GM12891 (cell line): ENCODE measurements at regions not wholly inside any gene's neighbourhood (a gene's known extent, or its start where the extent isn't known, plus 50 kb on each side); places are given as distances from the start of the nearest gene placed in this dataset.
A peak's percentile ranks its signal among the peaks of the same experiment; 100 is the strongest.

ENCODE experiments used
- DNase-seq: peaks from one replicate; pipeline ENCODE4 v3.0.0; 2011; ENCODE audit warnings: low spot score; ENCODE audit not compliant: insufficient read length
- FAIRE-seq: peaks from 2 replicates; lab custom pipeline; 2011; peaks lifted over from hg19 to GRCh38; lab: Jason Lieb, UNC
- PAX5 ChIP-seq: IDR thresholded peaks from 2 replicates; pipeline ENCODE4 v1.6.1; 2011; ENCODE audit warnings: low read length, moderate library complexity, mild to moderate bottlenecking; ENCODE audit not compliant: insufficient read depth, severe bottlenecking
- POLR2A ChIP-seq: IDR thresholded peaks from 2 replicates; pipeline ENCODE4 v1.6.1; 2011; ENCODE audit warnings: low read depth, low read length, control low read depth
- POLR2AphosphoS5 ChIP-seq: IDR thresholded peaks from 2 replicates; pipeline ENCODE4 v1.6.1; 2011; ENCODE audit warnings: low read depth, low read length, control low read depth
- POU2F2 ChIP-seq: IDR thresholded peaks from 2 replicates; pipeline ENCODE4 v1.6.1; 2011; ENCODE audit warnings: low read depth, mild to moderate bottlenecking, control low read depth, low read length, moderate library complexity
- SPI1 ChIP-seq: IDR thresholded peaks from 2 replicates; pipeline ENCODE4 v1.6.1; 2011; ENCODE audit warnings: low read depth, low read length, control low read depth
- TAF1 ChIP-seq: IDR thresholded peaks from 2 replicates; pipeline ENCODE4 v1.6.1; 2011; ENCODE audit warnings: low read depth, low read length, control low read depth

DNA sequence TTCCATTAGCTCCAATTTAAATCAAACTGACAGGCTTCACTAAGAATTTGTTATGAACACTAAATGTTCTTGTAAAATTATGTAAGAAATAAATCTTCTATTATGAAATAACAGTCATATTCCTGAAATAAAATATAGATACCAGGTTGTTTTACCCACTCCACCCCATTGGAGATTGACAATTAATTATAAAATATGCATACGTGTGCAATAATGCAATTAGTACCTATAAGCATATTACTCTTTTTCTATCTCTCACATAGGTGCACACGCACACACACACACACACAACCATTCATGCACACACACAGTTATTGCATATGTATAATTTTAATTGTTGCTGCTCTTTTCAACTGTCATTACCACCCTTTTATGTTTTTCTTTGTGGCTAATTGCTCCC lies 395.7 kb downstream of the SLITRK5 start:
- DNase-seq, result no peak
- FAIRE-seq, result no peak
- TF ChIP-seq POLR2A, result no peak
- no peak for TF ChIP-seq POU2F2
- no peak for TF ChIP-seq TAF1

DNA sequence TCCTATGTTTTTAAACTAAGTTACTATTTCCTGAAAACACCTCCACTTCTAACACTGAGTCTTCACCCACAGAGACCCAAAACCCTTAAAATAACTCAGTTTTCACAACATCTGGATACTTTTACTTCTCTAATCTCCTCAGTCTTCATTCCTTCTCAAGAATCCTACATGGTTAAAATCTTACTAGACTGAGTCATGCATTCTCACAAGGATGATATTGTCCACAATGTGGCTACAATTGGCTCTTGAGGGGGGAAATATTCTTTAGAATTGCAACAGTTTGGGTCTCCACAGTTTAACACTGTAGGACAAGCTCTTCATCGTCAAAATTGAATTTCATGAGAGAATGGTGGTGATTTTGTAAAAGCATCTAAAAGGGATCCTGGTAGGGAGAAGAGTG lies 397.1 kb downstream of the SLITRK5 start:
- DNase-seq, result no peak
- no peak for TF ChIP-seq POLR2A
- no peak for TF ChIP-seq POLR2AphosphoS5
- no peak for FAIRE-seq

DNA sequence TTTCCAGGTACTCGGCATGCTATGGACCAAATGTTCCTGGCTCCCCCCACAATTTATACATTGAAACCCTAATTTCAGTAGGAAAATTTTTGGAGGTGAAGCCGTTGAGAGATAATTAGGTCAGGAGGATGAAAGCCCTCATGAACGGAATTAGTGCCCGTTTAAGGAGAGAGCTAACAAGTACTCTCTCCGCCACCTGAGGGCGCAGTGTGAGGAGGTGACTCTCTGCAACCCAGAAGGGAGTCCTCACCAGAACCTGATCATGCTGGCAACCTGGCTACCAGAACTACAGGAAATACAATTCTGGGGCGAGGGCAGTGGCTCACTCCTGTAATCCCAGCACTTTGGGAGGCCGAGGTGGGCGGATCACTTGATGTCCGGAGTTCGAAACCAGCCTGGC lies 397.8 kb downstream of the SLITRK5 start:
- DNase-seq (no peak), FAIRE-seq (no peak)
- no peak for TF ChIP-seq POU2F2
- TF ChIP-seq POLR2AphosphoS5, result no peak
- TF ChIP-seq SPI1, result no peak
- TF ChIP-seq POLR2A, result no peak
- TF ChIP-seq PAX5, result no peak
- no peak for TF ChIP-seq TAF1

DNA sequence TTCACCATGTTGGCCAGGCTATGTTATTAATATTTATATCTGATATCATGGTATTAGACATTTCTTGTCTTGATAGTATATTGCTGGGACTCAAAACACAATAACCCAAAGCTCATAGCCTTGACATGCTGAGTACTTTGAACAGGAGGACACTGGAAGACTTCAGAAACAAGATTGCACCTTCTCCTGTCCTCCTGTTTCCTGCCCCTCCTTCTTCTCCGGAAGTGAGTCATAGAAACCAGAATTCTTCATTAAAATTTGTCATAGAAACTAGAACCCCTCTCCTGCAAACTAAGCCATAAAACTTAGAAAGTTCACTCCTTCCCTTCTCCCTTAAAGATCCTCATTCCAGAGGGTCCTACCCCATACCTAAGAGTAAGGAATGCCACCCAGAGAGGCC lies 400.2 kb downstream of the SLITRK5 start:
- DNase-seq, result no peak
- no peak for FAIRE-seq

DNA sequence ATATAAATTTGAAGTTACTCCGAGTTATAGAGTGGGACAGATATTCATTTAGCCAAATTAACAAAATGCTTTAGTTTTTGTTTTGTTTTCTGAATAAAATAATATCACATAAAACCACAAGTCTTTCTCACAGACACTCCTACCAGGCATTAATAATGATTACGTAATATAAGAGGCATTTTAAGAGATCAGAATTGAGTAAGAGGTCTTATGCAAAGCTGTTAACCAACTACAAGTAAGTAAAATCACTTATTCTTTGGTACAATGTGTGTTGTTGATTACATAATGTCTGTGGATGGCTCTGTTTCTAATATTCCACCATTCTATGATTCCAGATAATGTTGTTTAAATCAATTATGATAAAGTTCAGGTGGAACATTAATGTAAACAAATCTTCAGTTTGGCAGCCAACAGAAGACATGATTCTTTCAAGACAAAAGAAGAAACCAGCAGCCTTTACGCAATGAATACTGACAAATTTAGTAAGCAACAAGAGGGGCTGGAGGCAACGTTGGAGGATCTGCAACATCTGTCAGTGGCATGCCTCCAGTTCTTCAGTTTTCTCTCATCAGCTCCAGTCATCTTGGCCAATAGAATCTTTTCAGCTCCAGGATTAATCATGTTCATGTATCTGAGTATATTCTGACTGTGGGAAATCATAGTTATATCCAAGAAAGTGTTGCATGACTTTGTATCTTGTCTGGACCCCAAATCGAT lies 403.8 kb downstream of the SLITRK5 start:
- TF ChIP-seq POLR2AphosphoS5 (no peak), SPI1 (no peak), PAX5 (no peak), TAF1 (no peak), POLR2A (no peak), POU2F2 (no peak)
- FAIRE-seq (no peak), DNase-seq (no peak)

More for the DNA sequence above, 400.2 kb downstream of the SLITRK5 start:
- no peak for TF ChIP-seq SPI1
- no peak for TF ChIP-seq POLR2AphosphoS5
- TF ChIP-seq TAF1, result no peak
- TF ChIP-seq POU2F2, result no peak
- no peak for TF ChIP-seq PAX5
- no peak for TF ChIP-seq POLR2A

DNA sequence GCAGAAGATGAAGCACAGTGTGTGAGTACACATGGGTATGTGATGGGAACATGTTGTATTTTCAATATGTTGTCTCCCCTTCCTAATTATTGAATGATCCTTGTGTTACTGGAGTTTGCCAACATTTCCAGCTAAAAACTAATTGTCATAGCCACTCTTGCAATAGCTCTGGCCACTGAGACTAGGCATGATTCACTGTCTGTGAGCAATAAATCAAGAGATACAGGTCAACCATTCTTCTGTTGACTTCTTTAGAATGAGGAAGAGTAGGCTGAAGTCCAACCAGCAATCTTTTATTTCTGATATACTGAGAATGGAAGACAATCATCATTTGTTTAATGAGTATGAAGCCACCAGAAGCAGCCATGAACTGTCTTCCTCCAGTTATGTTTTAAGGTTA lies 413.9 kb downstream of the SLITRK5 start:
- no peak for TF ChIP-seq SPI1
- TF ChIP-seq POU2F2, result no peak
- TF ChIP-seq PAX5, result no peak
- no peak for TF ChIP-seq TAF1
- TF ChIP-seq POLR2A, result no peak
- TF ChIP-seq POLR2AphosphoS5, result no peak
- DNase-seq (no peak), FAIRE-seq (no peak)

DNA sequence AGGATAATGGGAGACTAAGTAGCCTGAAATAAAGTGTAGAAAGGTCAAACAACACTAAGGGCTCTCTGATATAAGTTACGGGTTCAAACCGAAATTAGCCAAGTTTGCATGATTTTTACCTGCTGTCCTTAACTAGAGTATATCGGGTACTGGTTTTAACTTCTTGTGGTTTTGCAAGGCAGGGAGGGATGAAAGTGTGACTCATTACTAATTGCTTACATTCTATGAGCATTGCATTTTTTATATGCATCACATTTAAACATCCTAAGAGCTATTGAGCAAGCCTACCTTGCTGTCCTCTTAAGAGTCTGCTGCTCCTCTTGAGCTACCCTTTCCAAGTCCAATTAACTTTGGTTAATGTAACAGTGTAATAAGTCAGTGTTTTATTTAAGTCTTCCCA lies 415.4 kb downstream of the SLITRK5 start:
- TF ChIP-seq POLR2A (no peak), TAF1 (no peak), POLR2AphosphoS5 (no peak), SPI1 (no peak)
- DNase-seq (no peak), FAIRE-seq (no peak)

DNA sequence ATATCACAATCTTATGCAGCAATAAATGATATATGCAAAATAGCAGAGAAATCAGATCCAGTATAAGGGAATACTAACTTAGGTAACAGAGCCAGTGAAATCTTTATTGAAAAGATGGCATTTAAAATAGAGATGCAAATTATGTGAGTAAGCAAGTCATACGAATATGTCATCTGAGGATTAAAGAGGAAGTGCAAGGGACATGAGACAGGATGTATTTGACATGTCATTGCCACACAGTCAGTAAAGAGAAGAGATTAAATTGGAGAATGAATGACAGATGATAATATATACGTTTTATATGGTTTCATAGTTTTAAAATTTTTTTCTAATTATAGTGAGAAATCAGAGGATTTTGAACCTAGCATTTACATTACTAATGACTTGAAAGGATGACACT lies 426.4 kb downstream of the SLITRK5 start:
- TF ChIP-seq POU2F2, result no peak
- peak; percentile 66 for TF ChIP-seq SPI1
- TF ChIP-seq PAX5, result no peak
- FAIRE-seq, result no peak

DNA sequence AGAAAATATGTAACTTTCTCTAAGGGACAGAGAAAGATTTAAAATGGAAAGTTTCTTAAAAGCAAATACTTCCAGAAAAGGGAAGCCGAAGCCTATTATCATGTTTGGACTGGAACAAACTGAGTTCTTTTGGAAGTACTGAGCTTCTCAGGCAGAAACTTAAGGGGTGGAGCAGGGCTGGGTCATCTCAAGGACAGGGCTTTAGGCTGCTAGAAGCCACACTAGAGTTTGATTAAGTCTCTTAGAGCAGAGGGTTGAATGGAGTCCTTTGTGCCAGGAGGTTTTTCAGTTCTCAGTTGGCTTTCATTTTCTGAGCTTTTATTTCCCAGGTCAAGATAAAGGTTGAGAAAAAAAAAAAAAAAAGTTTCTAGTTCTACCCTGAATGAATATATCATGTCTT lies 432.7 kb downstream of the SLITRK5 start:
- no peak for FAIRE-seq
- no peak for TF ChIP-seq POLR2AphosphoS5
- no peak for TF ChIP-seq PAX5
- TF ChIP-seq SPI1, result no peak
- TF ChIP-seq POLR2A, result no peak
- TF ChIP-seq TAF1, result no peak
- TF ChIP-seq POU2F2, result no peak
- DNase-seq, result no peak

More for the DNA sequence above, 426.4 kb downstream of the SLITRK5 start:
- no peak for DNase-seq

DNA sequence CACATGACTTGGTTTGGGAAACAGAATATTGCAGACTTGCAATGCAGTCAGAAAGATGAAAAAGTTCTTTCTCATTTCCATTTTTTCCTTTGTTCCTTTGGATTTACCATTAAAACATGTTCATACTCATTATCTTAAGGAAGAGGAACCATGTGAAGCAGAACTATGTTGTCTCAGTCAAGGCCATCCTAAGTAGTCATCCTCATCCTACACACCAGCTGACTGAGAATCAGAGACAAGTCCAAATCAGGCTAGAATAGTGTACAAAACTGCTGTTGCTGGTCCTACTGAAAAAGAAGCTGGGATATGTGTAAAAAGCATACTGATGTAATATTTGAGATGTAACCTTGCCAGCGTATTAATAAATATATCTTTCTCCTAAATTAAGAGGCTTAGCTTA lies 433.4 kb downstream of the SLITRK5 start:
- FAIRE-seq, result no peak
- TF ChIP-seq TAF1 (no peak), POLR2A (no peak), POLR2AphosphoS5 (no peak), SPI1 (no peak), POU2F2 (no peak), PAX5 (no peak)
- DNase-seq, result no peak
